ENCODE measurements at regions not wholly inside any gene's neighbourhood (a gene's known extent, or its start where the extent isn't known, plus 50 kb on each side); places are given as distances from the start of the nearest gene placed in this dataset.

DNA sequence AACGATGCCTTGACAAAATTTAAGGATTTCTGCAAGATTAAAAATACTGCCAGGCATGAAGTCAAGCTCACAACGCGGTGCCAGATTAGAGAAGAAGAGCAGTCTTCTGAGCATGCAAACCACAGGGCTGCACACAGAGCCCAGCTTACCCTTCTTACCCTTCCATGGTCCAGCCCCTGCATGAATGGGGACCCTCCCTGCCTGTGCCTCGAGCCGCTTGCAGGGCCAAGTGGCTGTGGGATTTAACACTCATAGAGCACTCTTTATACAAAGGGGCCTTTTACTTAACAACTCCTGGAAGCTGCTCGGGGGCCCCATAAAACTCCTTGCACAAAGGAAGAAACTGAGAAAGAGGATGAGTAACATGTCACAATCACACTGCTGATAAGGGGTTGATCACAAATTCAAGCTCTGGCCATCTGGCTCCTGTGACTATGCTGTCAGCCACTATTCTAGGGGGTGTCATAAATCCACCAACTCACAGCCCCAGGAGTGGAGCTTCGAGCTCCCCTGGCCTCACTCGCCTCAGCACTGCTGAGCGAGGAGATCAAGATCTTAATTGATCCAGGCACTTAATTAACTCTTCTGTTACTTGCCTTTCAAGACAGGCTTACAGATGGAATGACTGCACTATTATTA is 514.8 kb downstream of the TNS3 start (continued):
- TF ChIP-seq ZBTB43 (CRISPR knock-in tag; IDR thresholded peaks at IDR 0.05): no peak
- no peak for TF ChIP-seq TEAD4 (CRISPR knock-in tag; IDR thresholded peaks at IDR 0.05)
- no peak for TF ChIP-seq SP1 (CRISPR knock-in tag; conservative IDR thresholded peaks at IDR 0.05)
- no peak for TF ChIP-seq ZNF121 (CRISPR knock-in tag; IDR thresholded peaks at IDR 0.05)
- TF ChIP-seq, protein P1, sequence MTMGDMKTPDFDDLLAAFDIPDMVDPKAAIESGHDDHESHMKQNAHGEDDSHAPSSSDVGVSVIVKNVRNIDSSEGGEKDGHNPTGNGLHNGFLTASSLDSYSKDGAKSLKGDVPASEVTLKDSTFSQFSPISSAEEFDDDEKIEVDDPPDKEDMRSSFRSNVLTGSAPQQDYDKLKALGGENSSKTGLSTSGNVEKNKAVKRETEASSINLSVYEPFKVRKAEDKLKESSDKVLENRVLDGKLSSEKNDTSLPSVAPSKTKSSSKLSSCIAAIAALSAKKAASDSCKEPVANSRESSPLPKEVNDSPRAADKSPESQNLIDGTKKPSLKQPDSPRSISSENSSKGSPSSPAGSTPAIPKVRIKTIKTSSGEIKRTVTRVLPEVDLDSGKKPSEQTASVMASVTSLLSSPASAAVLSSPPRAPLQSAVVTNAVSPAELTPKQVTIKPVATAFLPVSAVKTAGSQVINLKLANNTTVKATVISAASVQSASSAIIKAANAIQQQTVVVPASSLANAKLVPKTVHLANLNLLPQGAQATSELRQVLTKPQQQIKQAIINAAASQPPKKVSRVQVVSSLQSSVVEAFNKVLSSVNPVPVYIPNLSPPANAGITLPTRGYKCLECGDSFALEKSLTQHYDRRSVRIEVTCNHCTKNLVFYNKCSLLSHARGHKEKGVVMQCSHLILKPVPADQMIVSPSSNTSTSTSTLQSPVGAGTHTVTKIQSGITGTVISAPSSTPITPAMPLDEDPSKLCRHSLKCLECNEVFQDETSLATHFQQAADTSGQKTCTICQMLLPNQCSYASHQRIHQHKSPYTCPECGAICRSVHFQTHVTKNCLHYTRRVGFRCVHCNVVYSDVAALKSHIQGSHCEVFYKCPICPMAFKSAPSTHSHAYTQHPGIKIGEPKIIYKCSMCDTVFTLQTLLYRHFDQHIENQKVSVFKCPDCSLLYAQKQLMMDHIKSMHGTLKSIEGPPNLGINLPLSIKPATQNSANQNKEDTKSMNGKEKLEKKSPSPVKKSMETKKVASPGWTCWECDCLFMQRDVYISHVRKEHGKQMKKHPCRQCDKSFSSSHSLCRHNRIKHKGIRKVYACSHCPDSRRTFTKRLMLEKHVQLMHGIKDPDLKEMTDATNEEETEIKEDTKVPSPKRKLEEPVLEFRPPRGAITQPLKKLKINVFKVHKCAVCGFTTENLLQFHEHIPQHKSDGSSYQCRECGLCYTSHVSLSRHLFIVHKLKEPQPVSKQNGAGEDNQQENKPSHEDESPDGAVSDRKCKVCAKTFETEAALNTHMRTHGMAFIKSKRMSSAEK (CRISPR knock-in tag; IDR thresholded peaks at IDR 0.05; ENCODE audit: borderline replicate concordance): no peak

DNA sequence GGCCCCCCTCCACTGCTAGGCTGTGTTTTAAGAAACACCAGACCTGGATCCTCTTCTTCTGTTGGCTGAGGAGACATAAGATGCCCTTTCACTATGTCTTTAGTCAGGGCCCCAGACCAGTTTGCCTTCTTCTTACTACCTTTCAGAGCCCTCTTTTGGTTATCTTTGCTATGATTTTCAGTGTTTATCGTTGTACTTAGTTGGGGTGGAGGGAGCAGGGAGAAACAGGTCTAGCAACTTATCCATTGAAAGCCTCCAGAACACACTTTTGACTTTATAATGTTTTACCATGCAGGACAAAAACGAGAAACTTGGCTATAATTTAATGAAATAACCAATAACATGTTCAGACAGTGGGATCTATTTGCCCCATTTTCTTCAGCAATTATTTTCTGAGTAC is 525.2 kb downstream of the TNS3 start:
- ChIA-PET CTCF (no interaction called here), POLR2A (no interaction called here)
- ATAC-seq (no peak), DNase-seq (ENCODE audit: low spot score) (no peak)
- Mint-ChIP-seq H3K9me3 (peaks cover 9% of the 10 kb centered on the region), H3K4me1 (no peaks in the 10 kb centered on the region), H3K27me3 (ENCODE audit: low read depth) (peaks cover 5% of the 10 kb centered on the region; the same call in 1 of the 2 replicates), H3K4me3 (no peak overlapping the region), H3K36me3 (no peaks in the 10 kb centered on the region), H3K27ac (no peak overlapping the region)
- TF ChIP-seq ZNF423 (CRISPR knock-in tag; IDR thresholded peaks at IDR 0.05) (no peak), PRRX2 (CRISPR knock-in tag; IDR thresholded peaks at IDR 0.05) (no peak), RORB (CRISPR knock-in tag; IDR thresholded peaks at IDR 0.05) (no peak), SP1 (CRISPR knock-in tag; conservative IDR thresholded peaks at IDR 0.05) (no peak), ZBTB21 (CRISPR knock-in tag; IDR thresholded peaks at IDR 0.05; ENCODE audit: borderline replicate concordance) (no peak), FOXP1 (CRISPR knock-in tag; IDR thresholded peaks at IDR 0.05; ENCODE audit: borderline replicate concordance) (no peak), ZNF425 (CRISPR knock-in tag; conservative IDR thresholded peaks at IDR 0.05) (no peak), IRF2 (CRISPR knock-in tag; IDR thresholded peaks at IDR 0.05; ENCODE audit: borderline replicate concordance, low read depth) (no peak), KAT7 (CRISPR knock-in tag; IDR thresholded peaks at IDR 0.05; ENCODE audit: borderline replicate concordance) (no peak), ATF6 (CRISPR knock-in tag; IDR thresholded peaks at IDR 0.05) (no peak), HMGXB4 (CRISPR knock-in tag; IDR thresholded peaks at IDR 0.05) (no peak), ZNF317 (CRISPR knock-in tag; IDR thresholded peaks at IDR 0.05; ENCODE audit: borderline replicate concordance, low read depth) (no peak), ZMAT4 (CRISPR knock-in tag; IDR thresholded peaks at IDR 0.05) (no peak)
- TF ChIP-seq, protein P2, sequence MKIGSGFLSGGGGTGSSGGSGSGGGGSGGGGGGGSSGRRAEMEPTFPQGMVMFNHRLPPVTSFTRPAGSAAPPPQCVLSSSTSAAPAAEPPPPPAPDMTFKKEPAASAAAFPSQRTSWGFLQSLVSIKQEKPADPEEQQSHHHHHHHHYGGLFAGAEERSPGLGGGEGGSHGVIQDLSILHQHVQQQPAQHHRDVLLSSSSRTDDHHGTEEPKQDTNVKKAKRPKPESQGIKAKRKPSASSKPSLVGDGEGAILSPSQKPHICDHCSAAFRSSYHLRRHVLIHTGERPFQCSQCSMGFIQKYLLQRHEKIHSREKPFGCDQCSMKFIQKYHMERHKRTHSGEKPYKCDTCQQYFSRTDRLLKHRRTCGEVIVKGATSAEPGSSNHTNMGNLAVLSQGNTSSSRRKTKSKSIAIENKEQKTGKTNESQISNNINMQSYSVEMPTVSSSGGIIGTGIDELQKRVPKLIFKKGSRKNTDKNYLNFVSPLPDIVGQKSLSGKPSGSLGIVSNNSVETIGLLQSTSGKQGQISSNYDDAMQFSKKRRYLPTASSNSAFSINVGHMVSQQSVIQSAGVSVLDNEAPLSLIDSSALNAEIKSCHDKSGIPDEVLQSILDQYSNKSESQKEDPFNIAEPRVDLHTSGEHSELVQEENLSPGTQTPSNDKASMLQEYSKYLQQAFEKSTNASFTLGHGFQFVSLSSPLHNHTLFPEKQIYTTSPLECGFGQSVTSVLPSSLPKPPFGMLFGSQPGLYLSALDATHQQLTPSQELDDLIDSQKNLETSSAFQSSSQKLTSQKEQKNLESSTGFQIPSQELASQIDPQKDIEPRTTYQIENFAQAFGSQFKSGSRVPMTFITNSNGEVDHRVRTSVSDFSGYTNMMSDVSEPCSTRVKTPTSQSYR (CRISPR knock-in tag; IDR thresholded peaks at IDR 0.05): no peak
- TF ChIP-seq, protein P3, sequence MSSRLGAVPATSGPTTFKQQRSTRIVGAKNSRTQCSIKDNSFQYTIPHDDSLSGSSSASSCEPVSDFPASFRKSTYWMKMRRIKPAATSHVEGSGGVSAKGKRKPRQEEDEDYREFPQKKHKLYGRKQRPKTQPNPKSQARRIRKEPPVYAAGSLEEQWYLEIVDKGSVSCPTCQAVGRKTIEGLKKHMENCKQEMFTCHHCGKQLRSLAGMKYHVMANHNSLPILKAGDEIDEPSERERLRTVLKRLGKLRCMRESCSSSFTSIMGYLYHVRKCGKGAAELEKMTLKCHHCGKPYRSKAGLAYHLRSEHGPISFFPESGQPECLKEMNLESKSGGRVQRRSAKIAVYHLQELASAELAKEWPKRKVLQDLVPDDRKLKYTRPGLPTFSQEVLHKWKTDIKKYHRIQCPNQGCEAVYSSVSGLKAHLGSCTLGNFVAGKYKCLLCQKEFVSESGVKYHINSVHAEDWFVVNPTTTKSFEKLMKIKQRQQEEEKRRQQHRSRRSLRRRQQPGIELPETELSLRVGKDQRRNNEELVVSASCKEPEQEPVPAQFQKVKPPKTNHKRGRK (CRISPR knock-in tag; IDR thresholded peaks at IDR 0.05; ENCODE audit: borderline replicate concordance): no peak
